Liver (tissue), 8 donors: ENCODE measurements at regions not wholly inside any gene's neighbourhood (a gene's known extent, or its start where the extent isn't known, plus 50 kb on each side); places are given as distances from the start of the nearest gene placed in this dataset.

ENCODE experiments used
- DNase-seq: peaks from one replicate; pipeline ENCODE4 v3.0.0-alpha.2; 2017; ENCODE audit warnings: low spot score
- H3K27ac ChIP-seq, 2 donors: one replicate each; pipeline ENCODE4 v1.7.0; 2013; ENCODE audit warnings: inconsistent platforms in 2 of 2, low read length in 2 of 2, control low read depth in 1 of 2, low read depth in 1 of 2, mild to moderate bottlenecking in 1 of 2
- H3K27me3 ChIP-seq, 4 donors: one replicate each; pipeline versions ENCODE4 v1.6.1 to v1.7.0; 2013; ENCODE audit warnings: low read length in 3 of 4, inconsistent platforms in 1 of 4, mild to moderate bottlenecking in 1 of 4, moderate library complexity in 1 of 4; ENCODE audit not compliant: control insufficient read depth in 4 of 4, insufficient read depth in 4 of 4
- H3K36me3 ChIP-seq, 4 donors: one replicate each; pipeline versions ENCODE4 v1.6.1 to v1.7.0; 2013; ENCODE audit warnings: low read length in 3 of 4, mild to moderate bottlenecking in 3 of 4, low read depth in 1 of 4, moderate library complexity in 1 of 4; ENCODE audit not compliant: control insufficient read depth in 4 of 4, insufficient read depth in 3 of 4
- H3K4me1 ChIP-seq, 4 donors: one replicate each; pipeline versions ENCODE4 v1.6.1 to v1.7.0; 2013; ENCODE audit warnings: low read length in 3 of 4, mild to moderate bottlenecking in 3 of 4, moderate library complexity in 1 of 4; ENCODE audit not compliant: control insufficient read depth in 4 of 4, insufficient read depth in 4 of 4
- H3K4me3 ChIP-seq, 3 donors: one replicate each; pipeline versions ENCODE4 v1.6.1 to v1.7.0; 2013; ENCODE audit warnings: low read length in 3 of 3, control low read depth in 1 of 3, low read depth in 1 of 3, mild to moderate bottlenecking in 1 of 3
- H3K9ac ChIP-seq, 2 donors: one replicate each; pipeline ENCODE4 v1.7.0; 2013; ENCODE audit warnings: low read length in 2 of 2, mild to moderate bottlenecking in 2 of 2, moderate library complexity in 2 of 2, control low read depth in 1 of 2, low read depth in 1 of 2
- H3K9me3 ChIP-seq, 4 donors: one replicate each; pipeline versions ENCODE4 v1.6.1 to v1.7.0; 2013; ENCODE audit warnings: low read length in 3 of 4; ENCODE audit not compliant: control insufficient read depth in 4 of 4
- ATF3 ChIP-seq: IDR thresholded peaks from 2 replicates; pipeline ENCODE4 v1.6.1; 2016; ENCODE audit warnings: antibody characterized with exemption
- CTCF ChIP-seq: fragments of 150-350 bp; IDR thresholded peaks from 2 replicates; pipeline ENCODE4 v1.5.1; 2017; ENCODE audit warnings: improper control_type of control experiment, low read depth, low read length; ENCODE audit not compliant: missing input control
- EGR1 ChIP-seq, 2 donors: IDR thresholded peaks; 2 replicates each; pipeline ENCODE4 v1.6.1; 2016 to 2018; ENCODE audit warnings: antibody characterized with exemption in 2 of 2, low read depth in 2 of 2
- FOXA1 ChIP-seq: IDR thresholded peaks from 2 replicates; pipeline ENCODE4 v1.6.1; 2016; ENCODE audit warnings: antibody characterized with exemption
- FOXA2 ChIP-seq: IDR thresholded peaks from 2 replicates; pipeline ENCODE4 v1.6.1; 2016; ENCODE audit warnings: antibody characterized with exemption
- GABPA ChIP-seq, 2 donors: IDR thresholded peaks in 1 of 2; conservative IDR thresholded peaks in 1 of 2; 2 replicates each; pipeline ENCODE4 v1.6.1; 2016; ENCODE audit warnings: antibody characterized with exemption in 2 of 2, mild to moderate bottlenecking in 1 of 2, moderate library complexity in 1 of 2
- HNF4A ChIP-seq, 2 donors: conservative IDR thresholded peaks; 2 replicates each; pipeline ENCODE4 v1.6.1; 2016; ENCODE audit warnings: antibody characterized with exemption in 2 of 2, mild to moderate bottlenecking in 2 of 2
- HNF4G ChIP-seq: IDR thresholded peaks from 2 replicates; pipeline ENCODE4 v1.6.1; 2016; ENCODE audit warnings: antibody characterized with exemption
- JUND ChIP-seq, 2 donors: IDR thresholded peaks; 2 replicates each; pipeline ENCODE4 v1.6.1; 2016; ENCODE audit warnings: antibody characterized with exemption in 2 of 2
- NR2F2 ChIP-seq: IDR thresholded peaks from 2 replicates; pipeline ENCODE4 v1.6.1; 2016; ENCODE audit warnings: antibody characterized with exemption
- RAD21 ChIP-seq, 2 donors: IDR thresholded peaks; 2 replicates each; pipeline ENCODE4 v1.6.1; 2016; ENCODE audit warnings: antibody characterized with exemption in 2 of 2, mild to moderate bottlenecking in 2 of 2
- REST ChIP-seq: IDR thresholded peaks from 2 replicates; pipeline ENCODE4 v1.6.1; 2016; ENCODE audit warnings: antibody characterized with exemption, mild to moderate bottlenecking
- RXRA ChIP-seq, 2 donors: IDR thresholded peaks; 2 replicates each; pipeline ENCODE4 v1.6.1; 2017 to 2018; ENCODE audit warnings: antibody characterized with exemption in 2 of 2, mild to moderate bottlenecking in 1 of 2
- SP1 ChIP-seq: IDR thresholded peaks from 2 replicates; pipeline ENCODE4 v1.6.1; 2018; ENCODE audit warnings: antibody characterized with exemption, mild to moderate bottlenecking
- TAF1 ChIP-seq: conservative IDR thresholded peaks from 2 replicates; pipeline ENCODE4 v1.6.1; 2016; ENCODE audit warnings: antibody characterized with exemption, mild to moderate bottlenecking
- YY1 ChIP-seq: IDR thresholded peaks from 2 replicates; pipeline ENCODE4 v1.6.1; 2016; ENCODE audit warnings: antibody characterized with exemption, mild to moderate bottlenecking
- WGBS: extraction: QIAGEN DNeasy Blood & Tissue Kit; methylation state at CpG from one replicate; pipeline ENCODE4 v1.1.7; 2013; 5-methylcytosine and 5-hydroxymethylcytosine counted together
- TF ChIP-seq, protein P1 (sequence below): IDR thresholded peaks from 2 replicates; pipeline ENCODE4 v1.6.1; 2016; ENCODE audit warnings: antibody characterized with exemption
- TF ChIP-seq, protein P2 (sequence below): IDR thresholded peaks from 2 replicates; pipeline ENCODE4 v1.6.1; 2016; ENCODE audit warnings: antibody characterized with exemption
- donor health status: healthy.
- donor health status: healthy.
- donor health status: healthy.
- donor health status: healthy.
- donor health status: healthy.

DNA sequence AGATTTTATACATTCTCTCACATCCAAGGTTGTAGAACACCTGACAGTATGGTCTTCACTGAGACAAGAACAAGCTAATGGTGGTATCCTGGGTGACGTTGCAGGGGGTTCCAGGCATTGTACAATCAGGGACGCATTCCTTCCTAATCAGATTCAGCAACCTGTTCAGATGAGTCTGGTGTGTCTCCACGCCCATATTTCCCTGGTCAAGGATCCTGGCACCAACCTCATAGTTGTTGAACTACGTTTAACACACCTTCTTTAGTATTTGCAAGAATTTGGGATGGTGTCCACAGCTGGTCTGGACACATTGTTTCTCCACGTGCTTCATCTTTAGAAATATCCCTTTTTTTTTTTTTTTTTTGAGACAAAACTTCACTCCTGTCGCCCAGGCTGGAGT lies 161.0 kb upstream of the CDYL start:
- 67% methylated on average over 6 of the region's 6 CpGs for WGBS
- no peaks in the 10 kb centered on the region for H3K36me3 ChIP-seq
- H3K27me3 ChIP-seq = no peaks in the 10 kb centered on the region
- H3K9ac ChIP-seq = no peak overlapping the region
- no peak overlapping the region for H3K4me3 ChIP-seq
- DNase-seq = no peak
- no peaks in the 10 kb centered on the region for H3K4me1 ChIP-seq
- TF ChIP-seq HNF4G = no peak
- no peak for TF ChIP-seq ATF3
- no peak for TF ChIP-seq RXRA (IDR thresholded peaks at IDR 0.05)
- TF ChIP-seq RAD21 (IDR thresholded peaks at IDR 0.05) = no peak
- TF ChIP-seq, protein P1, sequence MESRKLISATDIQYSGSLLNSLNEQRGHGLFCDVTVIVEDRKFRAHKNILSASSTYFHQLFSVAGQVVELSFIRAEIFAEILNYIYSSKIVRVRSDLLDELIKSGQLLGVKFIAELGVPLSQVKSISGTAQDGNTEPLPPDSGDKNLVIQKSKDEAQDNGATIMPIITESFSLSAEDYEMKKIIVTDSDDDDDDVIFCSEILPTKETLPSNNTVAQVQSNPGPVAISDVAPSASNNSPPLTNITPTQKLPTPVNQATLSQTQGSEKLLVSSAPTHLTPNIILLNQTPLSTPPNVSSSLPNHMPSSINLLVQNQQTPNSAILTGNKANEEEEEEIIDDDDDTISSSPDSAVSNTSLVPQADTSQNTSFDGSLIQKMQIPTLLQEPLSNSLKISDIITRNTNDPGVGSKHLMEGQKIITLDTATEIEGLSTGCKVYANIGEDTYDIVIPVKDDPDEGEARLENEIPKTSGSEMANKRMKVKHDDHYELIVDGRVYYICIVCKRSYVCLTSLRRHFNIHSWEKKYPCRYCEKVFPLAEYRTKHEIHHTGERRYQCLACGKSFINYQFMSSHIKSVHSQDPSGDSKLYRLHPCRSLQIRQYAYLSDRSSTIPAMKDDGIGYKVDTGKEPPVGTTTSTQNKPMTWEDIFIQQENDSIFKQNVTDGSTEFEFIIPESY = no peak
- no peak for TF ChIP-seq GABPA (IDR thresholded peaks at IDR 0.05 in 1 of 2, conservative IDR thresholded peaks at IDR 0.05 in 1 of 2)
- no peak for TF ChIP-seq SP1
- peaks cover 0 to 3% (median 0%) of the 10 kb centered on the region in 4 donors for H3K9me3 ChIP-seq
- H3K27ac ChIP-seq = no peak overlapping the region

DNA sequence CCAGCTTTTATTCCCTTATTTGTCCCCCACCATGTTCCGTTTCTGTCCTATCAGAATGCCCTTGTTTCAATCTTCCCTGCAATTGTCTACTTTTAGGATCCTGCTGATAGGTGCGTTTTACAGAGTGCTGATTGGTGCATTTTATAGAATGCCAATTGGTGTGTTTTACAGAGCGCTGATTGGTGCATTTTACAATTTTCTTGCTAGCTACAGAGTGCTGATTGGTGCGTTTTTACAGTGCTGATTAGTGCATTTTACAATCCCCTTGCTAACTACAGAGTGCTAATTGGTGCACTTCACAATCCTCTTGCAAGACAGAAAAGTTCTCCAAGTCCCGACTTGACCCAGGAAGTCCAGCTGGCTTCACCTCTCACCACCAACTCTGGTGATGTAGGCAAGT lies 161.6 kb upstream of the CDYL start:
- Histone ChIP-seq H3K9me3 (peaks cover 0 to 3% (median 0%) of the 10 kb centered on the region in 4 donors), H3K27me3 (no peaks in the 10 kb centered on the region), H3K36me3 (no peaks in the 10 kb centered on the region), H3K4me3 (no peak overlapping the region), H3K9ac (no peak overlapping the region), H3K4me1 (no peaks in the 10 kb centered on the region), H3K27ac (no peak overlapping the region)
- TF ChIP-seq FOXA2 (no peak), FOXA1 (no peak), RAD21 (IDR thresholded peaks at IDR 0.05) (no peak), YY1 (no peak), EGR1 (IDR thresholded peaks at IDR 0.05; ENCODE audit: low read depth in 2 of 2) (no peak), GABPA (IDR thresholded peaks at IDR 0.05 in 1 of 2, conservative IDR thresholded peaks at IDR 0.05 in 1 of 2) (no peak), ATF3 (no peak), RXRA (IDR thresholded peaks at IDR 0.05) (no peak), JUND (IDR thresholded peaks at IDR 0.05) (no peak), HNF4G (no peak), TAF1 (no peak), HNF4A (conservative IDR thresholded peaks at IDR 0.05) (no peak), NR2F2 (no peak), REST (no peak), CTCF (no peak), SP1 (no peak)
- TF ChIP-seq, protein P1 = no peak
- TF ChIP-seq, protein P2, sequence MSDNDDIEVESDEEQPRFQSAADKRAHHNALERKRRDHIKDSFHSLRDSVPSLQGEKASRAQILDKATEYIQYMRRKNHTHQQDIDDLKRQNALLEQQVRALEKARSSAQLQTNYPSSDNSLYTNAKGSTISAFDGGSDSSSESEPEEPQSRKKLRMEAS = no peak
- WGBS = 77% methylated on average over 5 of the region's 5 CpGs
- no peak for DNase-seq
